Left ventricle myocardium inferior (tissue), 1 donor: ENCODE measurements at regions not wholly inside any gene's neighbourhood (a gene's known extent, or its start where the extent isn't known, plus 50 kb on each side); places are given as distances from the start of the nearest gene placed in this dataset.

Experiments used
- DNase-seq: peaks from one replicate; pipeline ENCODE4 v3.0.0-alpha.2; 2020
- H3K27ac ChIP-seq: fragments of 200-600 bp; replicated peaks from 2 replicates; pipeline ENCODE4 v1.8.0; 2021
- H3K27me3 ChIP-seq: fragments of 200-600 bp; 2 replicates; pipeline ENCODE4 v1.8.0; 2021; ENCODE audit warnings: low read depth
- H3K36me3 ChIP-seq: fragments of 200-600 bp; 2 replicates; pipeline ENCODE4 v1.8.0; 2021
- H3K4me1 ChIP-seq: fragments of 200-600 bp; 2 replicates; pipeline ENCODE4 v1.8.0; 2021
- H3K4me3 ChIP-seq: fragments of 200-600 bp; 2 replicates; pipeline ENCODE4 v1.8.0; 2021; ENCODE audit warnings: mild to moderate bottlenecking, moderate library complexity
- H3K9me3 ChIP-seq: fragments of 200-600 bp; replicated peaks from 2 replicates; pipeline ENCODE4 v1.8.0; 2021
- intact Hi-C: fragments of 100-400 bp; cut with micrococcal nuclease; formaldehyde crosslinking; loops from one replicate; pipeline ENCODE4 v1.11.0; 2022
- TF ChIP-seq, protein P1 (sequence below): fragments of 200-600 bp; IDR thresholded peaks from 2 replicates; pipeline ENCODE4 v1.8.0; 2021; ENCODE audit warnings: antibody characterized with exemption, mild to moderate bottlenecking, borderline replicate concordance
- donor health status: DM: no; HTN: yes; CAD: no; lungs with severe emphysema.

DNA sequence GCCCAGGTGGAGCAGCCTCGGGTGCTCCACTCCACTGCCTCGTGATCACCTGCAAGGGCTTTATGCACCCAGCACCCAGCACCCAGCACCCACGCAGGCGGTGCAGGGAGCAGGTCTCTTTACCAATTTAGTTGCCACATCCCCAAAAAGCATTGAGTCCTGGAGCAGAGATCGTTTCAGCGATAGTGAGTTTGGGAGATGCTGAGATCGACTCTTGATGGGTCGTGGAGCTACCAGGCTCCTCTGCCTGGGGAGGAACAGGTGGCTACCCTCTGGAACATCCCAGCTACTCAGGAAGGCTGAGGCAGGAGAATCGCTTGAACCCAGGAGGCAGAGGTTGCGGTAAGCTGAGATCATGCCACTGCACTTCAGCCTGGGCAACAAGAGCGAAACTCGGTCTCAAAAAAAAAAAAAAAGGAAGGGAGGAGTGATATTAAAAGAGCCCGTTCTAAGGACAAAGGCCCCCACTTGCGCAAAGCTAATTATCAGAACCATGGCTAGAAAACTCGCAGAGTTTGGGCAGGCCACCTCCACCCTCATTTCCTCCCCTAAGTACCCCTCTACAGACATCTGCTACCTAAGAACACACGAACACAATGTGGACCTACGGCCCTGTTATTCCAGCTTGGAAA lies 106.5 kb upstream of the SLC45A1 start:
- Histone ChIP-seq H3K4me1 (peaks cover 31% of the 10 kb centered on the region), H3K4me3 (no peak overlapping the region)
- intact Hi-C loops, result no loop called here

DNA sequence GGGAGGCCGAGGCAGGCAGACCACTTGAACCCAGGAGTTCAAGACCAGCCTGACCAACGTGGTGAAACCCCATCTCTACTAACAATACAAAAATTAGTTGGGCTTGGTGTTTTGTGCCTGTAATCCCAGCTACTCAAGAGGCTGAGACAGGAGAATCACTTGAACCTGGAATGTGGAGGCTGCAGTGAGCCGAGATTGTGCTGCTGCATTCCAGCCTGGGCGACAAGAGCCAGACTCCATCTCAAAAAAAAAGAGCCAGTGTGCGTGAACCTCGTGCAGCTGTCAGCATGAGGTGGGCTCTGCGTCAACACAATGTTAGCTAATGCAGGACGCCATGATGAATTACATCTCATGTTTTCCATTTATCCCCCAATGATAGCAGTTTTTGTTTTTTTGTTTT lies 110.7 kb upstream of the SLC45A1 start:
- Histone ChIP-seq H3K4me1 (peaks cover 19% of the 10 kb centered on the region), H3K9me3 (no peaks in the 10 kb centered on the region), H3K27ac (no peak overlapping the region), H3K4me3 (no peak overlapping the region), H3K36me3 (no peaks in the 10 kb centered on the region), H3K27me3 (peaks cover 15% of the 10 kb centered on the region)
- intact Hi-C loops, result no loop called here
- no peak for DNase-seq
- TF ChIP-seq, protein P1, sequence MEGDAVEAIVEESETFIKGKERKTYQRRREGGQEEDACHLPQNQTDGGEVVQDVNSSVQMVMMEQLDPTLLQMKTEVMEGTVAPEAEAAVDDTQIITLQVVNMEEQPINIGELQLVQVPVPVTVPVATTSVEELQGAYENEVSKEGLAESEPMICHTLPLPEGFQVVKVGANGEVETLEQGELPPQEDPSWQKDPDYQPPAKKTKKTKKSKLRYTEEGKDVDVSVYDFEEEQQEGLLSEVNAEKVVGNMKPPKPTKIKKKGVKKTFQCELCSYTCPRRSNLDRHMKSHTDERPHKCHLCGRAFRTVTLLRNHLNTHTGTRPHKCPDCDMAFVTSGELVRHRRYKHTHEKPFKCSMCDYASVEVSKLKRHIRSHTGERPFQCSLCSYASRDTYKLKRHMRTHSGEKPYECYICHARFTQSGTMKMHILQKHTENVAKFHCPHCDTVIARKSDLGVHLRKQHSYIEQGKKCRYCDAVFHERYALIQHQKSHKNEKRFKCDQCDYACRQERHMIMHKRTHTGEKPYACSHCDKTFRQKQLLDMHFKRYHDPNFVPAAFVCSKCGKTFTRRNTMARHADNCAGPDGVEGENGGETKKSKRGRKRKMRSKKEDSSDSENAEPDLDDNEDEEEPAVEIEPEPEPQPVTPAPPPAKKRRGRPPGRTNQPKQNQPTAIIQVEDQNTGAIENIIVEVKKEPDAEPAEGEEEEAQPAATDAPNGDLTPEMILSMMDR, result no peak

More for the DNA sequence above, 106.5 kb upstream of the SLC45A1 start:
- DNase-seq, result no peak
- TF ChIP-seq, protein P1, result no peak
- H3K36me3 ChIP-seq, result no peaks in the 10 kb centered on the region
- H3K27me3 ChIP-seq, result peaks cover 15% of the 10 kb centered on the region
- peak overlapping the region; percentile 30 for H3K27ac ChIP-seq
- no peaks in the 10 kb centered on the region for H3K9me3 ChIP-seq

DNA sequence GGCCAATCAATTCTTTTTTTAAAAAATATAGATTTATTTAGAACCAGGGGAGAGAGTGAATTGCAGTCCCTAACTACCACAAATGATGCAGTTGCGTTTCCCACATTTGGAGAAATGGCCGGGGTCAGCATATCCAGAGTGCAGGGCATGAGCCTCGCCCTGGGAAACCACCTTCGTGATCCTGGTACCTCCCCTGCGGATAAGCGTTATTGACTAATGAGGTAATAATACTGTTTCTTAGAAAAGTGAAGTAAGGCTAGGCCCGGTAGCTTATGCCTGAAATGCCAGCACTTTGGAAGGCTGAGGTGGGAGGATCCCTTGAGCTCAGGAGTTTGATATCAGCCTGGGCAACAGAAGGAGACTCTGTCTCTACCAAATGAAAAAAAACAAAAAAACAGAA lies 111.5 kb upstream of the SLC45A1 start:
- H3K4me3 ChIP-seq, result no peak overlapping the region
- no peak for DNase-seq
- H3K4me1 ChIP-seq, result peaks cover 18% of the 10 kb centered on the region
- no peaks in the 10 kb centered on the region for H3K9me3 ChIP-seq
- peaks cover 15% of the 10 kb centered on the region for H3K27me3 ChIP-seq
- no peaks in the 10 kb centered on the region for H3K36me3 ChIP-seq
- no peak overlapping the region for H3K27ac ChIP-seq
- TF ChIP-seq, protein P1, result no peak
- intact Hi-C loops, result no loop called here

DNA sequence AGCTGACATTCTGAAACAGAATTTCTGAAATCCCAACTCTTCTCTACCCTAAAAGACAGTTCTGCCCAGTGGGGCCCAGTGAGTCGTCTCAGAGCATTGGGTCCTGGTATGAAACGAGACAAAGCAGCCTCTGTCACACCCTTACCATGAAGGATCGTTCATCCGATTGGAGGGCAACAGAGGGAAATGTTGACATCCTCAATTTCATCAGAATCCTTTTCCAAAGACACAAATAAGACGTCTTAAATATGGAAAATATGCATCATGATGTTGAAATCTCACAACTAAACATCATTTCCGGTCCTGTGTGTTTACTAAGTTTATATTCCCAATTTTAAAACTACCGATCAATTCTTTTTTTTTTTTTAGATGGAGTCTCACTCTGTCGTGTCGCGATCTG lies 112.1 kb upstream of the SLC45A1 start:
- H3K9me3 ChIP-seq, result no peaks in the 10 kb centered on the region
- no peak for DNase-seq
- H3K27me3 ChIP-seq, result peaks cover 9% of the 10 kb centered on the region
- TF ChIP-seq, protein P1, result no peak
- peaks cover 18% of the 10 kb centered on the region for H3K4me1 ChIP-seq
- intact Hi-C loops, result no loop called here
- no peak overlapping the region for H3K27ac ChIP-seq
- no peaks in the 10 kb centered on the region for H3K36me3 ChIP-seq
- H3K4me3 ChIP-seq, result no peak overlapping the region

DNA sequence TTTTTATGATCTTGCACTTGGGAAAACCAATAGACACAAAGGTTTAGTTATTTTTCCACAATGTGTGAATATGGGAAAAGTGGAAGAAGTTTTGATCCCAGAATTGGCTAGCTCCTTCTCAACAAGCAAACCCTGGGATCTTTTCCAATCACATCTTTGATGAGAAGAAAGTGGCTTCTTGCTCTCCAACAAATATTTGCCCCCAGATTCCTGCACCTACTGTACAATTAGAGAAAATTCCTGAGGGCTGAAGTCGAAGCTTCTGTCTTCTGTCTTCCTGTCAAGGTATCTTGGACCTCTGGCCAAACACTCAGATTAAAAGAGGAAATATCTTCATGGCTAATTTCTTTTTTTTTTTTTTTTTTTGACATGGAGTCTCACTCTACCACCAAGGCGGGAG lies 113.1 kb upstream of the SLC45A1 start:
- no peak overlapping the region for H3K4me3 ChIP-seq
- H3K9me3 ChIP-seq, result no peaks in the 10 kb centered on the region
- H3K4me1 ChIP-seq, result peaks cover 18% of the 10 kb centered on the region
- no peak overlapping the region for H3K27ac ChIP-seq
- DNase-seq, result no peak
- TF ChIP-seq, protein P1, result no peak
- H3K27me3 ChIP-seq, result peaks cover 4% of the 10 kb centered on the region
- no peaks in the 10 kb centered on the region for H3K36me3 ChIP-seq
- intact Hi-C loops, result no loop called here

DNA sequence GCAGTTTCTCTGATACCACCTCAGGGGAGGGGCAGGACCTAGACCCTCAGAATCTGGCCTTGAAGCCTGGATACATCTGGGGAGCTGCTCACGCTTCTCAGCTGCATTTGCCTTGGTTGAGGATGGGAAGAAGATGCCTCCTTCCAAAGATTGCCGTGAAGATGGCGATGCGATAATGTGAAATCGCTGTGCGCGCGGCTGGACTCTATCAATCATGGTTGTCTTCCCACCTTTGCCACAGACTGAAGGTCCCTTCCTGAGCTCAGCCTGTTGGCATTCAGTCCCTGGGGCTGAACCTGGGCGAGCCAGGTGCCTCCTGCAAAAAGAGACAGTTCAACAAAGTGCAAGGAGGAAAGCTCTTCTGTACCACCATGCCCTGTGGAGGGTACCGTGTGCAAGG lies 114.4 kb upstream of the SLC45A1 start:
- intact Hi-C loops, result no loop called here
- DNase-seq, result no peak

More for the DNA sequence above, 114.4 kb upstream of the SLC45A1 start:
- TF ChIP-seq, protein P1, result no peak
- peaks cover 18% of the 10 kb centered on the region for H3K4me1 ChIP-seq
- no peaks in the 10 kb centered on the region for H3K36me3 ChIP-seq
- no peaks in the 10 kb centered on the region for H3K27me3 ChIP-seq
- no peak overlapping the region for H3K27ac ChIP-seq
- no peak overlapping the region for H3K4me3 ChIP-seq
- no peaks in the 10 kb centered on the region for H3K9me3 ChIP-seq
